GM12892 (cell line): ENCODE measurements at regions not wholly inside any gene's neighbourhood (a gene's known extent, or its start where the extent isn't known, plus 50 kb on each side); places are given as distances from the start of the nearest gene placed in this dataset.
"Not testable (repeated sequence)": the region's sequence is repeated elsewhere in the genome, so short reads cannot be mapped to it uniquely, and the experiment has no call there.

Source experiments
- DNase-seq: peaks from one replicate; pipeline ENCODE4 v3.0.0; 2011; ENCODE audit not compliant: insufficient read length
- FAIRE-seq: peaks from 2 replicates; lab custom pipeline; 2011; peaks lifted over from hg19 to GRCh38; lab: Jason Lieb, UNC
- POLR2A ChIP-seq: IDR thresholded peaks from 2 replicates; pipeline ENCODE4 v1.6.1; 2011; ENCODE audit warnings: low read depth, low read length, control low read depth
- POLR2AphosphoS5 ChIP-seq: IDR thresholded peaks from 2 replicates; pipeline ENCODE4 v1.6.1; 2011; ENCODE audit warnings: low read depth, low read length, control low read depth
- TAF1 ChIP-seq: IDR thresholded peaks from 2 replicates; pipeline ENCODE4 v1.6.1; 2011; ENCODE audit warnings: low read depth, mild to moderate bottlenecking, control low read depth, low read length, borderline replicate concordance

DNA sequence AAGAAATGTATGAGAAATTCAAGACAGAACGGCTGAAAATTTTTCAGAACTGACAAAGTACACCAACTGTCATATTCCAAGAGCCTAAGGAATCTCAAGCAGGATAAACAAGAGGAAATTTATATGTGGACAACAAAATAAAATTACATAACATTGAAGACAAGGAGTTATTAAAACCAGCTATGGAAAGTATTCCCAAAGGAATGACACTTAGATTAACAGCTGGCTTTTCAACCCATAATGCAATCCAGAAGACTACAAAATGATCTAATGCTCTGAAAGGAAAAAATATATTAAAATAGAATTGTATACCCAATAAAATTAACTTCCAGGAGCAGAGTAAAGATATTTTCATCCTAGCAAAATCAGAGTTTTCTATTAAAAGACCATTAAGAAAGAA is 132.2 kb upstream of the BNIP2 start:
- TF ChIP-seq TAF1 (no peak), POLR2AphosphoS5 (no peak), POLR2A (no peak)
- FAIRE-seq = no peak

DNA sequence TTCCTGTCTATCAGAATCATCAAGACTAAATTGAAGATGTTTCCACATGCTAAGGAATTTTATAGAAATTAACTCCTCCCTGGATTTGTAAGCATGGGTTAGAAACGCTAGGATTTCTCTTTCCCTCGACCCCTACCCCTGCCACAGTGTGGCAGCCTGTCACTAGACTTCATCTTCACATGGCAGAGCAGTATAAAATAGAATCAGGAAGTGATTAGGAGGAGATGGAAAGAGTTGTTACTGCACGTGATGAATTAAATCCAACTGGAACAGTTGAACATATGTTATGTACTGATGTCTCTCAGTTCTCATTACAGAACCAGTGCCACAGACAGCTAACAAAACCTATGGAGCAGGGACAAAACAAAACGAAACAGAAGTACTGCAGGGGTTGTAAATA is 130.0 kb upstream of the BNIP2 start:
- FAIRE-seq = no peak
- no peak for DNase-seq
- no peak for TF ChIP-seq POLR2A
- no peak for TF ChIP-seq POLR2AphosphoS5
- no peak for TF ChIP-seq TAF1

More for the DNA sequence above, 132.2 kb upstream of the BNIP2 start:
- no peak for DNase-seq

DNA sequence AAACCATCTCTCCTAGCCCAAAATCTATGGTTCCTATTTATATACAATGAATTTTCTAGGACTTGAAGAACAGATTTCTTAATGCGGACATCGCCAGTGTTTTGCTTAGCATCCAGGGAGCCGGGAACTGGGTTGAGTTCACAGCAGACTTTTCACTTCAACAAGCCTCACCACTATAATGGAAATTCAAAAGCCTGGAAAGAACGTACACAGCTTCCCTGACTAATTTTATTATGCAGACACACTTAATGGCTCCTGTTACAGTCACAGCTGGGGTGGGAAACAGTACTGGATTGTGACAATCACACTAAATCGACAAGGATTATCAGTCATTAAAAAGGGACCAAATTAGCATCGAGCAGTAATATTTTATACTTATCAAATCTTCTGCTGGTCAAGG is 129.2 kb upstream of the BNIP2 start:
- DNase-seq (no peak), FAIRE-seq (no peak)
- no peak for TF ChIP-seq TAF1
- no peak for TF ChIP-seq POLR2A
- no peak for TF ChIP-seq POLR2AphosphoS5

DNA sequence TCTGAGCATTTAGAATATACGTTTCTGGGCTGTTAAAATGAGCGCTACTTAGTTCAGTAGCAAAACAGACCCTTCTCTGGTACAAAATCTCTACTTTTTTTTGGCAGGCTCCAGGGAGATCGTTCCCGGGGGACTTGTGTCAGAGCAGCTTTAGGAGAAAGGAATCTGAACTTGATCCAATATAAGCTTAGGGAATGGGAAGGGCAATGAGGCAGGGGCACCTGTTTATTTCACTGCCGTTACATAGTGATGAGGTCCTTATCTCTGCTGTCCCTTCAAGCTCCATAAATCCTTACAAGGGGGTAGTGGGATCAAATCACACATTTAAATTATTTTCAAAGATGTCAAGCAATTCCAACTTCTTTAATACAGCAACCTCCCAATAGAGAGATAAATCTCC is 128.7 kb upstream of the BNIP2 start:
- TF ChIP-seq POLR2A (no peak), TAF1 (no peak), POLR2AphosphoS5 (no peak)
- DNase-seq (no peak), FAIRE-seq (no peak)

DNA sequence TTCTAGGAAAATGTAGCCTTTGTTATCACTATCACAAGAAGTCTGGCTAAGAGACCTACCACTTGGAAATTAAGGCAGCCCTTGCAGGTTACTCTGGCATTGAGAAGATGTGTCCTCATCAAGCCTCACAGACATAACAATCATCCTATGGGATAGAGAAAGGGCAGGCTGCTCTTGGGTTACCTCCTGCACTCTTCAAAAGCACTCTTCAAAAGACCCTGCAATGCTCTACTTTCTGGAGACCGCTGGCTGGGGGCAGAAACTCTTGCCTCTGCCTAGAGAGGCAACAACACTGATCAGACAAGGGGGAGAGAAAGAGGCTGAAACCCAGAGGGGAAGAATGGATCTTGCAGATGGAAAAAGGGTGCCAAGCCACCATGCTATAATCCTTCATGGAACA is 127.9 kb upstream of the BNIP2 start:
- FAIRE-seq = no peak

DNA sequence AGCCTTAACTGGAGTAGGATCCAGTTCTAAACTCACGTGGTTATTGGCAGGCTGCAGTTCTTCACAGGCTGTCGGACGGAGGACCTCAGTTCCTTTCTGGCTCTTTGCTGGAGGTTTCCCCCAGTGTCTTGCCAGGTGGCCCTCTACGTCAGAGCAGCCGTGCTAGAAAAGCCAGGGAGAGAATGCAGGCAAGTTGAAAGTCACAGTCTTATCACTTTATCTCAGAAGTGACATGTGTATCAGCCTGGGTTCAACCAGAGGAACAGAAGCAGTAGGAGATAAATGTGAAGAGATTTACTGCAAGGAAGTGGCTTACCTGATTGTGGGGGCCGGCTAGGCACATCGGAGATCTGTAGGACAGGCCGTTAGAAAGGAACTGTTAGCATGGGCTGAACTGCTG is 125.3 kb upstream of the BNIP2 start:
- no peak for TF ChIP-seq TAF1
- DNase-seq (no peak), FAIRE-seq (no peak)

More for the DNA sequence above, 127.9 kb upstream of the BNIP2 start:
- DNase-seq = no peak
- TF ChIP-seq POLR2AphosphoS5 (no peak), POLR2A (no peak), TAF1 (no peak)

DNA sequence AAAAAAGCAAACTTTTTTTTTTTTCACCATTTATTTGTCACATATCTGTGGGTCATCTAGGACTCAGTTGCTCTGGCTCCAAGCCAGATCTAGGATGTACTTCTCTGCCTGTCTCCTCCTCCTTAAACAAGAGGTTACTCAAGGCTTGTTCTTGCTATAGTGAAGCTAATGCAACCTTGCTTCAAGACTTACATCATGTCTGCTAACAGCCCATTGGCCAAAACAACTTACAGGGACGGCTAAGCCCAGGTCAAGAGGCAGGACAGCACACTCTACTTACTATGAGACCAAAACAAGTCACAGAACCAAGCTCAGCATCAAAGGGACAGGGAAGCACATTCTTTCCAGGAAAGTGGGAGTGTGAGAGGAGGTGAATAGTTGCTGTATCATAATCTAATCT is 123.8 kb upstream of the BNIP2 start:
- TF ChIP-seq POLR2AphosphoS5 (no peak), TAF1 (no peak), POLR2A (no peak)
- DNase-seq (no peak), FAIRE-seq (no peak)

DNA sequence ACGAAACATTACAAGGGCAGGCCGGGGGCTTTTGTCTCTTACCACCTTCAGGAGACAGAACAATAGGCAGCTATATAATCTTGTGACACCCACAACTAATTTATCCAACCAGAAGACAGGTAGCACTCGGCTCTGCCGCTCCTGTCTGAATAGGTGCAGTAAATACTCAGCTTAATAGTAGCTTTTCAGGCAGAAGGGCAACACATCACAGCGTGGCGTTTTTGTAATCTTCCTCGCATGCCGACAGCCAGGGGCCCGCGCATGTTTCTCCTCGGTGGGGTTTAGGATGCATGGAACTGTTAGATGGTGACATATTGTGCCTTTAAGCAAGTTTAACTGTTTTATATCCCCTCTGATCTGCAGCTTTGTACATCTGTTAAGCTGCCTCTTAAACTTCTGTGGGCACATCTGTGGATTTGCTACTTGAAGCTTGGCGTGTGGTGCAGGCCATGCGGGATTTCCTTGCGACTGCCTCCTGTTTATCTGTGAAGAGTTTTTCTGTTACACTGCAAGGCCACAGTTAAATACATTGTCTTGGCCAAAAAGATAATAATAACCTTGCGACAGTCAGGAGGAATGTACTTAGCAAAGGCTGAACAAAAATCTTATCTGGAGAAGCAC is 123.2 kb upstream of the BNIP2 start:
- TF ChIP-seq TAF1 (no peak), POLR2A (no peak), POLR2AphosphoS5 (no peak)
- FAIRE-seq (no peak), DNase-seq (no peak)

DNA sequence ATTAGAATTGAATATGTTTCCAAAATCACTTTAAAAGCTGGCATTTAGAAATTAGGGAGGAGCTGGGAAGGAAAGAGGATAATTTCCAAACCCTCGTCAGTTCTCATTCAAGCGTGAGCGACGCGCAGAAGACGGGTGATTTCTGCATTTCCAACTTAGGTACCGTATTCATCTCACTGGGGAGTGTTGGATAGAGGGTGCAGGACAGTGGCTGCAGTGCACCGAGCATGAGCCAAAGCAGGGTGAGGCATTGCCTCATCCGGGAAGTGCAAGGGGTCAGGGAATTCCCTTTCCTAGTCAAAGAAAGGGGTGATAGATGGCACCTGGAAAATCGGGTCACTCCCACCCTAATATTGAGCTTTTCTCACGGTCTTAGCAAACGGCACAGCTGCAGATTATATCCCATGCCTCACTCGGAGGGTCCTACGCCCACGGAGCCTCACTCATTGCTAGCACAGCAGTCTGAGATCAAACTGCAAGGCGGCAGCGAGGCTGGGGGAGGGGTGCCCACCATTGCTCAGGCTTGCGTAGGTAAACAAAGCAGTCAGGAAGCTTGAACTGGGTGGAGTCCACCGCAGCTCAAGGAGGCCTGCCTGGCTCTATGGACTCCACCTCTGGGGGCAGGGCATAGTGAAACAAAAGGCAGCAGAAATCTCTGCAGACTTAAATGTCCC is 114.3 kb upstream of the BNIP2 start:
- DNase-seq, FAIRE-seq: not testable (repeated sequence)

DNA sequence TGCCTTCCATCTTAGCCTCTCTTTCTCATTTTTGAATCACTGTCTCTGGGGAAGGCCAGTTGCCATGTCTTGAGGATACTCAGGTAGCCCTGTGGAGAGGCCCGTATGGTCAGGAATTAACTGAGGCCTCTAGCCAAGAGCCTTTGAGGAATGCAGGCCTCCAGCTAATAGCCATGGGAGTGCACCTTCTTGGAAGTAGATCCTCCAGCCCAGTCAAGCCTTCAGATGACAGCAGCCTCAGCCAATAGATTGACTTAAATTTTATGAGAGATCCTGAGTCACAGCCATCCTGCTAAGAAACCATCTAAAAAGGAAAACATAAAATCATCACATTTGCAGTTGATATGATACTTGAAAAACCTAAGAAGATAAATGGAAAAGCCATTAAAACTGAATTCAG is 112.5 kb upstream of the BNIP2 start:
- FAIRE-seq (no peak), DNase-seq (no peak)
- no peak for TF ChIP-seq POLR2AphosphoS5

DNA sequence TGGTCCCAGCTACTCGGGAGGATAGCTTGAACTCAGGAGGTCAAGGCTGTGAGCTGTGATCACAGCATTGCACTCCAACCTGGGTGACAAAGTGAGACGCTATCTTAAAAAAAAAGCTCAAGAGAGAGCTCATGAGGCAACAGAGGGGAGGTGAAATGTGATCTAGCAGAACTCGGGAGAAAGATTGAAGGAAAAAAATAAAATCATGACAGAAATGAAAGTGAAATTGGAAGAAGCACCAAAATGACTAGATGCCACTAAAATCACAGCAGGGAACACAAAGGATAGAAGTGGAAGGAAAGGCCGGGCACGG is 109.4 kb upstream of the BNIP2 start:
- FAIRE-seq (no peak), DNase-seq (no peak)
- no peak for TF ChIP-seq POLR2A
- no peak for TF ChIP-seq TAF1
- no peak for TF ChIP-seq POLR2AphosphoS5

DNA sequence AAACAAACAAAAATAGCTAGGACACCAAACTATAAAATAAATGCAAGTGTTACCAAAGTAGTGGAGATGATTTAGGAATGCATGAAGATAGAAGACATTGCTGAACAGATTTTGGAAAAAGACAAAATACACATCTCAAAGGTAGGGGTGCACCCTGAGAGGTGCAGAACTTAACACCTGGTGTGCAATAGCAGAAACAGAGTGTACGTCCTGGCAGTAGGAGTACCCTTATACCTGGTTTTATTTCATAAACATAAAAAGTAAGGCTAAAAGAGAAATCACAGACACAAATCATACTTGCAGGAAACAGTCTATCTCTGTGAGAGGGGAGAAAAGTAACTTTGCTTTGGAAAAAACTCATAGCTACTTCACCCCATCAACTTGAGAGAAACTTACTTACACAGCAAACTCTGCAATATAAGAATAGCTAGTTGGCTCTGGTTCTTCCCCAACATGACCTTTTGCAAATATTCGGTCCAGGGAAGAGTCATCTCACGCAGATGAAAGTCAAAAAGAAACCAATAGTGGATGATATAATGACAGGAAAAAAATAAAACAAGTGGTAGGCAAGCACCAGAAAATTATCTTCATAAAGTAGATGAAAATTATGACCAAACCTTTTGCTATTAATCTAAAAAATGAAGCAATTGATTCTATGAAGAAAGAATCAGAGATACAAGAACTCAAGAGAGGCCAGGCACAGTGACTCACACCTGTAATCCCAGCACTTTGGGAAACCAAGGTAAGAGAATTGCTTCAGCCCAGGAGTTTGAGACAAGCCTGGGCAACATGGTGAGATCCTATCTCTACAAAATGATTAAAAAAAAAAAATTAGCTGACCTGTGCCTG is 108.9 kb upstream of the BNIP2 start:
- DNase-seq (no peak), FAIRE-seq (peak; percentile 21)
- no peak for TF ChIP-seq POLR2A
- TF ChIP-seq POLR2AphosphoS5 = no peak
- no peak for TF ChIP-seq TAF1
